Neural cell (in vitro differentiated cells): ENCODE measurements at regions not wholly inside any gene's neighbourhood (a gene's known extent, or its start where the extent isn't known, plus 50 kb on each side); places are given as distances from the start of the nearest gene placed in this dataset.

Experiments used
- H2AFZ ChIP-seq: fragments of 200-600, 300-800 bp; sonication (generic), shearing (Covaris generic); 2 replicates; pipeline ENCODE4 v1.6.0; 2014; ENCODE audit warnings: low read depth, mild to moderate bottlenecking, antibody characterized with exemption, low read length, moderate library complexity
- H3F3A ChIP-seq: fragments of 200-600 bp; shearing (Covaris generic); 2 replicates; pipeline ENCODE4 v1.6.1; 2016; ENCODE audit warnings: mild to moderate bottlenecking, moderate library complexity, mixed read lengths, antibody characterized with exemption, low read length; ENCODE audit not compliant: insufficient read depth, poor library complexity, severe bottlenecking
- H3K27ac ChIP-seq: fragments of 200-600, 300-800 bp; sonication (generic), shearing (Covaris generic); 2 replicates; pipeline ENCODE4 v1.5.1; 2014; ENCODE audit warnings: mild to moderate bottlenecking, low read length, moderate library complexity
- H3K27me3 ChIP-seq: fragments of 300-800, 200-600 bp; sonication (generic), shearing (Covaris generic); 2 replicates; pipeline ENCODE4 v1.6.0; 2014; ENCODE audit warnings: mild to moderate bottlenecking, low read depth, low read length, moderate library complexity; ENCODE audit not compliant: insufficient read depth
- H3K36me3 ChIP-seq: fragments of 300-800, 200-600 bp; sonication (generic), shearing (Covaris generic); 2 replicates; pipeline ENCODE4 v1.5.1; 2014; ENCODE audit warnings: mild to moderate bottlenecking, antibody characterized with exemption, low read length, moderate library complexity; ENCODE audit not compliant: insufficient read depth
- H3K4me2 ChIP-seq: fragments of 300-800, 200-600 bp; sonication (generic), shearing (Covaris generic); 2 replicates; pipeline ENCODE4 v1.6.0; 2014; ENCODE audit warnings: mild to moderate bottlenecking, low read length
- H3K4me3 ChIP-seq: fragments of 300-800, 200-600 bp; sonication (generic), shearing (Covaris generic); 2 replicates; pipeline ENCODE4 v1.5.1; 2014; ENCODE audit warnings: mild to moderate bottlenecking, low read length, moderate library complexity
- H3K79me2 ChIP-seq: fragments of 200-600 bp; shearing (Covaris generic); replicated peaks from 2 replicates; pipeline ENCODE4 v1.6.0; 2014; ENCODE audit warnings: mild to moderate bottlenecking, low read length, moderate library complexity; ENCODE audit not compliant: insufficient read depth
- H3K9ac ChIP-seq: fragments of 300-800, 200-600 bp; sonication (generic), shearing (Covaris generic); 2 replicates; pipeline ENCODE4 v1.6.1; 2016; ENCODE audit warnings: mild to moderate bottlenecking, low read length, mixed read lengths
- H3K9me2 ChIP-seq: fragments of 200-600 bp; shearing (Covaris generic); 2 replicates; pipeline ENCODE4 v1.6.1; 2016; ENCODE audit warnings: mild to moderate bottlenecking, low read length, mixed read lengths; ENCODE audit not compliant: insufficient read depth
- H3K9me3 ChIP-seq: fragments of 200-600, 300-800 bp; sonication (generic), shearing (Covaris generic); 2 replicates; pipeline ENCODE4 v1.6.1; 2016; ENCODE audit warnings: mild to moderate bottlenecking, mixed run types, low read length, moderate library complexity, mixed read lengths
- H4K20me1 ChIP-seq: fragments of 200-600 bp; shearing (Covaris generic); 2 replicates; pipeline ENCODE4 v1.6.1; 2016; ENCODE audit warnings: mild to moderate bottlenecking, mixed run types; ENCODE audit not compliant: insufficient read depth
- EP300 ChIP-seq: fragments of 450-650 bp; conservative IDR thresholded peaks from 2 replicates; pipeline ENCODE4 v1.6.1; 2014; ENCODE audit warnings: antibody characterized with exemption, mild to moderate bottlenecking, moderate library complexity; ENCODE audit not compliant: poor library complexity, severe bottlenecking
- EZH2 ChIP-seq: fragments of 200-600, 300-800 bp; shearing (Covaris generic), sonication (generic); IDR thresholded peaks from 2 replicates; pipeline ENCODE4 v1.6.1; 2014; ENCODE audit warnings: antibody characterized with exemption, low read length, borderline replicate concordance, mild to moderate bottlenecking; ENCODE audit not compliant: insufficient read depth, poor library complexity, severe bottlenecking
- MXI1 ChIP-seq: fragments of 450-650 bp; conservative IDR thresholded peaks from 2 replicates; pipeline ENCODE4 v1.6.1; 2014; ENCODE audit warnings: antibody characterized with exemption, mild to moderate bottlenecking; ENCODE audit not compliant: poor library complexity, severe bottlenecking
- POLR2AphosphoS5 ChIP-seq: IDR thresholded peaks from 2 replicates; pipeline ENCODE4 v1.6.1; 2012
- RAD21 ChIP-seq: fragments of 450-650 bp; conservative IDR thresholded peaks from 2 replicates; pipeline ENCODE4 v1.6.1; 2014; ENCODE audit warnings: antibody characterized with exemption, mild to moderate bottlenecking, moderate library complexity
- REST ChIP-seq: IDR thresholded peaks from 2 replicates; pipeline ENCODE4 v1.6.1; 2012; ENCODE audit warnings: borderline replicate concordance
- SMC3 ChIP-seq: fragments of 450-650 bp; conservative IDR thresholded peaks from 2 replicates; pipeline ENCODE4 v1.6.1; 2014; ENCODE audit warnings: antibody characterized with exemption, mild to moderate bottlenecking, moderate library complexity; ENCODE audit not compliant: poor library complexity
- TAF1 ChIP-seq: IDR thresholded peaks from 2 replicates; pipeline ENCODE4 v1.6.1; 2012; ENCODE audit warnings: low read depth
- TF ChIP-seq, protein P1 (sequence below): fragments of 450-650 bp; IDR thresholded peaks from 2 replicates; pipeline ENCODE4 v1.5.1; 2014; ENCODE audit warnings: antibody characterized with exemption, mild to moderate bottlenecking, moderate library complexity; ENCODE audit not compliant: poor library complexity, severe bottlenecking

GRCh38 chr7:18414885-18415284 lies 80.7 kb upstream of the HDAC9 start:
- Histone ChIP-seq H3K9me2 (no peaks in the 10 kb centered on the region), H3K27me3 (no peaks in the 10 kb centered on the region), H2AFZ (no peak overlapping the region), H3K9me3 (no peaks in the 10 kb centered on the region), H3K27ac (no peak overlapping the region), H3K9ac (no peak overlapping the region), H3K36me3 (no peaks in the 10 kb centered on the region), H4K20me1 (no peaks in the 10 kb centered on the region), H3K4me2 (no peak overlapping the region), H3K4me3 (no peak overlapping the region), H3F3A (no peaks in the 10 kb centered on the region), H3K79me2 (no peaks in the 10 kb centered on the region)
- TF ChIP-seq SMC3, result no peak
- TF ChIP-seq TAF1, result no peak
- no peak for TF ChIP-seq MXI1
- no peak for TF ChIP-seq RAD21
- TF ChIP-seq EP300, result no peak
- no peak for TF ChIP-seq REST
- TF ChIP-seq, protein P1, sequence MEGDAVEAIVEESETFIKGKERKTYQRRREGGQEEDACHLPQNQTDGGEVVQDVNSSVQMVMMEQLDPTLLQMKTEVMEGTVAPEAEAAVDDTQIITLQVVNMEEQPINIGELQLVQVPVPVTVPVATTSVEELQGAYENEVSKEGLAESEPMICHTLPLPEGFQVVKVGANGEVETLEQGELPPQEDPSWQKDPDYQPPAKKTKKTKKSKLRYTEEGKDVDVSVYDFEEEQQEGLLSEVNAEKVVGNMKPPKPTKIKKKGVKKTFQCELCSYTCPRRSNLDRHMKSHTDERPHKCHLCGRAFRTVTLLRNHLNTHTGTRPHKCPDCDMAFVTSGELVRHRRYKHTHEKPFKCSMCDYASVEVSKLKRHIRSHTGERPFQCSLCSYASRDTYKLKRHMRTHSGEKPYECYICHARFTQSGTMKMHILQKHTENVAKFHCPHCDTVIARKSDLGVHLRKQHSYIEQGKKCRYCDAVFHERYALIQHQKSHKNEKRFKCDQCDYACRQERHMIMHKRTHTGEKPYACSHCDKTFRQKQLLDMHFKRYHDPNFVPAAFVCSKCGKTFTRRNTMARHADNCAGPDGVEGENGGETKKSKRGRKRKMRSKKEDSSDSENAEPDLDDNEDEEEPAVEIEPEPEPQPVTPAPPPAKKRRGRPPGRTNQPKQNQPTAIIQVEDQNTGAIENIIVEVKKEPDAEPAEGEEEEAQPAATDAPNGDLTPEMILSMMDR, result no peak

GRCh38 chr7:18416988-18417387 lies 78.6 kb upstream of the HDAC9 start:
- Histone ChIP-seq H3K36me3 (no peaks in the 10 kb centered on the region), H3K4me3 (no peak overlapping the region), H3K27ac (no peak overlapping the region), H3K79me2 (no peaks in the 10 kb centered on the region), H3K9ac (no peak overlapping the region), H3K27me3 (no peaks in the 10 kb centered on the region), H3K4me2 (no peak overlapping the region), H2AFZ (no peak overlapping the region), H3K9me2 (no peaks in the 10 kb centered on the region), H4K20me1 (no peaks in the 10 kb centered on the region), H3K9me3 (no peaks in the 10 kb centered on the region), H3F3A (no peaks in the 10 kb centered on the region)
- TF ChIP-seq REST (no peak), TAF1 (no peak), EP300 (no peak), RAD21 (no peak), MXI1 (no peak), EZH2 (no peak), POLR2AphosphoS5 (no peak), SMC3 (no peak)
- TF ChIP-seq, protein P1, result no peak
